ENCODE measurements at regions not wholly inside any gene's neighbourhood (a gene's known extent, or its start where the extent isn't known, plus 50 kb on each side); places are given as distances from the start of the nearest gene placed in this dataset.

DNA sequence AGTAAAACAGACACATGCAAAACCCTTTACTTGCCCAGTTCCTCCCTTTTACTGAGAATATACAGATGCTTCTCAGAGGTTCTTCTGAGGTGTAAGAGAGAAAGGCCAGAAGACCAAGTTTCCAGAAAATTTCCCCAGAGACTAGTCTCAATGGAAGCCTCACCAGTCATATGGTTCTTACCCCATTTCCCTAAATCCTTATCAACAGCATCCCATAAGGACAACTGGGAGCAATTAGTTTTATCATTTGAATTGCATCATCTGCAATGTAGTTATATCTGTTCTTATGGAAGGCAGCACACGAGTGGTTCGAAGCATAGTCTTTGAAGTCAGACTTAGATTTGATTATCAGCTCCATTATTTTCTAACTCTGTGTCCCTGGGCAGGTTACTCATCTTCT, 203.6 kb upstream of the PPARGC1A start:
- TF ChIP-seq CTCF (IDR thresholded peaks at IDR 0.05; ENCODE audit: low read length) (no peak), EZH2 (IDR thresholded peaks at IDR 0.05; ENCODE audit: borderline replicate concordance, low read length) (no peak)

Data from OCI-LY1 (cell line).